ENCODE measurements at regions not wholly inside any gene's neighbourhood (a gene's known extent, or its start where the extent isn't known, plus 50 kb on each side); places are given as distances from the start of the nearest gene placed in this dataset.
"Not testable (repeated sequence)": the region's sequence is repeated elsewhere in the genome, so short reads cannot be mapped to it uniquely, and the experiment has no call there.

DNA sequence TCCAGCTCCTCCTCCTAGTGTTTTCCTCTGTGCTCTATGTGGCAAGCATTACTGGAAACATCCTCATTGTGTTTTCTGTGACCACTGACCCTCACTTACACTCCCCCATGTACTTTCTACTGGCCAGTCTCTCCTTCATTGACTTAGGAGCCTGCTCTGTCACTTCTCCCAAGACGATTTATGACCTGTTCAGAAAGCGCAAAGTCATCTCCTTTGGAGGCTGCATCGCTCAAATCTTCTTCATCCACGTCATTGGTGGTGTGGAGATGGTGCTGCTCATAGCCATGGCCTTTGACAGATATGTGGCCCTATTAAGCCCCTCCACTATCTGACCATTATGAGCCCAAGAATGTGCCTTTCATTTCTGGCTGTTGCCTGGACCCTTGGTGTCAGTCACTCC lies 64.0 kb downstream of the OR4F15 start:
- not testable (repeated sequence) for H3K27me3 Mint-ChIP-seq (ENCODE audit: low read depth, poor library complexity); H3K27ac Mint-ChIP-seq; H3K9me3 Mint-ChIP-seq; H3K36me3 Mint-ChIP-seq (ENCODE audit: low read depth); DNase-seq; H3K4me1 Mint-ChIP-seq; H3K4me3 Mint-ChIP-seq

DNA sequence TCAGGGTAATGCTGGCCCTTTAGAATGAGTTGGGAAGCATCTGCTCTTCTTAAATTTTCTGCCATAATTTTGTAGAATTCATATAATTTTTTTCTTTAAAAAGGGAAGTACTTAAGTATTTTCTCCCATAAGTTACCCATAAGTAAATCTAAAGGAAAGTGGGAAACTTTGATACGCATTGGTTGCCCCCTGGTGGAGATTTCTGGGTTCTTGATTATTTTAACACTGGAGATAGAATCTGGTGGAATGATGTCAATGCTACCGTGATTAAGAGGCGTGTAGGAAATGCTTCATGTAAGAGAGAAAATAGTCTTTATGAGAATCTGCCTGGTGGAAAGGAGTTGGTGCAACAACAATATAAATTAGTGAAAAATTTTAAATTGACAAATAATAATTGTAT lies 65.6 kb downstream of the OR4F15 start:
- not testable (repeated sequence) for H3K27ac Mint-ChIP-seq, H3K4me1 Mint-ChIP-seq
- TF ChIP-seq, protein P1, sequence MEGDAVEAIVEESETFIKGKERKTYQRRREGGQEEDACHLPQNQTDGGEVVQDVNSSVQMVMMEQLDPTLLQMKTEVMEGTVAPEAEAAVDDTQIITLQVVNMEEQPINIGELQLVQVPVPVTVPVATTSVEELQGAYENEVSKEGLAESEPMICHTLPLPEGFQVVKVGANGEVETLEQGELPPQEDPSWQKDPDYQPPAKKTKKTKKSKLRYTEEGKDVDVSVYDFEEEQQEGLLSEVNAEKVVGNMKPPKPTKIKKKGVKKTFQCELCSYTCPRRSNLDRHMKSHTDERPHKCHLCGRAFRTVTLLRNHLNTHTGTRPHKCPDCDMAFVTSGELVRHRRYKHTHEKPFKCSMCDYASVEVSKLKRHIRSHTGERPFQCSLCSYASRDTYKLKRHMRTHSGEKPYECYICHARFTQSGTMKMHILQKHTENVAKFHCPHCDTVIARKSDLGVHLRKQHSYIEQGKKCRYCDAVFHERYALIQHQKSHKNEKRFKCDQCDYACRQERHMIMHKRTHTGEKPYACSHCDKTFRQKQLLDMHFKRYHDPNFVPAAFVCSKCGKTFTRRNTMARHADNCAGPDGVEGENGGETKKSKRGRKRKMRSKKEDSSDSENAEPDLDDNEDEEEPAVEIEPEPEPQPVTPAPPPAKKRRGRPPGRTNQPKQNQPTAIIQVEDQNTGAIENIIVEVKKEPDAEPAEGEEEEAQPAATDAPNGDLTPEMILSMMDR (IDR thresholded peaks at IDR 0.05): peak; percentile 39

GRCh38 chr15:101912349-101913287 lies 100.6 kb downstream of the OR4F15 start:
- not testable (repeated sequence) for H3K27ac Mint-ChIP-seq; H3K27me3 Mint-ChIP-seq (ENCODE audit: low read depth, poor library complexity); H3K36me3 Mint-ChIP-seq (ENCODE audit: low read depth); H3K4me3 Mint-ChIP-seq; H3K4me1 Mint-ChIP-seq; DNase-seq; H3K9me3 Mint-ChIP-seq

More for the DNA sequence above, 65.6 kb downstream of the OR4F15 start:
- H3K4me3 Mint-ChIP-seq; H3K36me3 Mint-ChIP-seq (ENCODE audit: low read depth); DNase-seq; H3K27me3 Mint-ChIP-seq (ENCODE audit: low read depth, poor library complexity); H3K9me3 Mint-ChIP-seq: not testable (repeated sequence)

- H3K4me3 Mint-ChIP-seq; H3K36me3 Mint-ChIP-seq (ENCODE audit: low read depth); H3K27me3 Mint-ChIP-seq (ENCODE audit: low read depth, poor library complexity); H3K27ac Mint-ChIP-seq; H3K4me1 Mint-ChIP-seq; DNase-seq; H3K9me3 Mint-ChIP-seq: not testable (repeated sequence)
Measured at GRCh38 chr15:101924554-101924953, 112.6 kb downstream of the OR4F15 start.

GRCh38 chr15:101934506-101934905 lies 122.5 kb downstream of the OR4F15 start:
- not testable (repeated sequence) for H3K4me3 Mint-ChIP-seq; H3K27me3 Mint-ChIP-seq (ENCODE audit: low read depth, poor library complexity); H3K4me1 Mint-ChIP-seq; H3K27ac Mint-ChIP-seq; H3K36me3 Mint-ChIP-seq (ENCODE audit: low read depth); H3K9me3 Mint-ChIP-seq; DNase-seq

- H3K27me3 Mint-ChIP-seq (ENCODE audit: low read depth, poor library complexity); H3K9me3 Mint-ChIP-seq; DNase-seq; H3K27ac Mint-ChIP-seq; H3K4me1 Mint-ChIP-seq; H3K36me3 Mint-ChIP-seq (ENCODE audit: low read depth); H3K4me3 Mint-ChIP-seq: not testable (repeated sequence)
Measured at GRCh38 chr15:101937362-101937761, 125.4 kb downstream of the OR4F15 start.

GRCh38 chr15:101938555-101938954 lies 126.6 kb downstream of the OR4F15 start:
- H3K9me3 Mint-ChIP-seq; H3K36me3 Mint-ChIP-seq (ENCODE audit: low read depth); DNase-seq; H3K4me1 Mint-ChIP-seq; H3K27ac Mint-ChIP-seq; H3K4me3 Mint-ChIP-seq; H3K27me3 Mint-ChIP-seq (ENCODE audit: low read depth, poor library complexity): not testable (repeated sequence)

GRCh38 chr15:101945896-101946295 lies 133.9 kb downstream of the OR4F15 start:
- not testable (repeated sequence) for H3K4me3 Mint-ChIP-seq; H3K27ac Mint-ChIP-seq; DNase-seq; H3K4me1 Mint-ChIP-seq; H3K9me3 Mint-ChIP-seq; H3K27me3 Mint-ChIP-seq (ENCODE audit: low read depth, poor library complexity); H3K36me3 Mint-ChIP-seq (ENCODE audit: low read depth)

DNA sequence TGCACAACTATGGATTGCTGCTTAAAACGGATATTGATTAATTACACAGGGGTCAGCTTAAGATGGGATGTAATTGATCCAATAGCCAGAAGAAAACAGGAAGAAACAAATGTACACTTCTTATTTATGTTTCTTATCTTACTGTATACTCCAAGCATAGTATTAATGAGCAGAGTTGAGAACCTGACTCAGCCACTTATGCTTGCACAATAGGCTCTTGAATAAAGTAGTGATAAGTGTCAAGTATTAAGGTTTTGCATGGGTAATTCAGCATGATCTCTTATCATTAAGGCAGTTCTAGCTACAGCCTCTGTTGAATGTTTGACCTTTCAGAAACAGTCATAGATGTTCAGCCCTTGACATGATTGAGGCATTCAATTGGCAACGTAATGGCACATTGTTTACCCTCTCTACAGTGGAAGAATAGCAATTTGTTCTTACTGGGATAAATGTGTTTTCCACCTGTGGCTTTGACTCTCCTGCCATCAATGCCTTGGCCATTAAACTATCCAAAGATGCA lies 136.5 kb downstream of the OR4F15 start:
- not testable (repeated sequence) for H3K27ac Mint-ChIP-seq; H3K36me3 Mint-ChIP-seq (ENCODE audit: low read depth); DNase-seq; H3K4me1 Mint-ChIP-seq; H3K9me3 Mint-ChIP-seq; H3K27me3 Mint-ChIP-seq (ENCODE audit: low read depth, poor library complexity); H3K4me3 Mint-ChIP-seq

GRCh38 chr15:101949380-101950065 lies 137.5 kb downstream of the OR4F15 start:
- peaks cover 11% of the 10 kb centered on the region for H3K27me3 Mint-ChIP-seq (ENCODE audit: low read depth, poor library complexity)
- not testable (repeated sequence) for H3K4me1 Mint-ChIP-seq; H3K4me3 Mint-ChIP-seq; H3K27ac Mint-ChIP-seq; DNase-seq; H3K36me3 Mint-ChIP-seq (ENCODE audit: low read depth); H3K9me3 Mint-ChIP-seq

DNA sequence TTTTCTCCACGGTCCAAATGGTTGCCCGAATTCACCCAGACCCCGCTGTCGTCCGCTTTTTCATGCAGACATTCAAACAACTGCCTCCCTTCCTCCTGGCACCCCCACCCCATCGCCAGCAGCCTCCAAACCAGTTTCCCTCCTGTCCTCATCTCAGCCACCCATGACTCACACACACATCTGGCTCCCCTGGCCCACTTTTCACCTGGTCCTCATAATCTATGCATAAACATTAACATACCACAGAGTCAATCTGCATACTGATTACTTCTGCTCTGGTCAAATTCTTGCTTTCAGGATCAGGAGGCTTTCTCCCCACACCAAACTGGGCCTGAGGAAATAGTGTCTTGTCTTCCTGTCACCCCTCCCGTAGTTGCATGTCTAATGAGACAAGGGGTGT lies 142.0 kb downstream of the OR4F15 start:
- not testable (repeated sequence) for H3K4me1 Mint-ChIP-seq; H3K9me3 Mint-ChIP-seq; H3K27me3 Mint-ChIP-seq (ENCODE audit: low read depth, poor library complexity); DNase-seq; H3K36me3 Mint-ChIP-seq (ENCODE audit: low read depth); H3K4me3 Mint-ChIP-seq; H3K27ac Mint-ChIP-seq

- H3K4me3 Mint-ChIP-seq: not testable (repeated sequence)
Measured at GRCh38 chr15:101955840-101956239, 143.8 kb downstream of the OR4F15 start.

GRCh38 chr15:101958656-101959055 lies 146.7 kb downstream of the OR4F15 start:
- not testable (repeated sequence) for H3K27me3 Mint-ChIP-seq (ENCODE audit: low read depth, poor library complexity); DNase-seq; H3K9me3 Mint-ChIP-seq; H3K27ac Mint-ChIP-seq; H3K4me3 Mint-ChIP-seq; H3K4me1 Mint-ChIP-seq; H3K36me3 Mint-ChIP-seq (ENCODE audit: low read depth)

More at GRCh38 chr15:101955840-101956239, 143.8 kb downstream of the OR4F15 start:
- not testable (repeated sequence) for H3K4me1 Mint-ChIP-seq; H3K9me3 Mint-ChIP-seq; H3K27me3 Mint-ChIP-seq (ENCODE audit: low read depth, poor library complexity); H3K27ac Mint-ChIP-seq; H3K36me3 Mint-ChIP-seq (ENCODE audit: low read depth); DNase-seq

Measured in nephron progenitor cell (in vitro differentiated cells).